Esophagus muscularis mucosa (tissue), 4 donors: ENCODE measurements at regions not wholly inside any gene's neighbourhood (a gene's known extent, or its start where the extent isn't known, plus 50 kb on each side); places are given as distances from the start of the nearest gene placed in this dataset.

Source experiments
- DNase-seq: peaks from one replicate; pipeline ENCODE4 v3.0.0-alpha.2; 2017; ENCODE audit errors: extremely low spot score
- H3K27ac ChIP-seq, 4 donors: fragments of 200-600 bp; sonication (generic); replicated peaks in 1 of 4; 1 replicate in 3 of 4; 2 replicates in 1 of 4; pipeline ENCODE4 v1.5.1; 2016 to 2019; ENCODE audit warnings: mild to moderate bottlenecking in 1 of 4
- H3K27me3 ChIP-seq, 4 donors: fragments of 200-600 bp; sonication (generic); one replicate each; pipeline versions ENCODE4 v1.5.1 to v1.6.0; 2016 to 2019
- H3K36me3 ChIP-seq, 4 donors: fragments of 200-600 bp; sonication (generic); one replicate each; pipeline ENCODE4 v1.5.1; 2016 to 2019
- H3K4me1 ChIP-seq, 4 donors: fragments of 200-600 bp; sonication (generic); one replicate each; pipeline ENCODE4 v1.5.1; 2016 to 2019
- H3K4me3 ChIP-seq, 4 donors: fragments of 200-600 bp; sonication (generic); 1 replicate in 2 of 4; 2 replicates in 2 of 4; pipeline ENCODE4 v1.5.1; 2016 to 2019; ENCODE audit warnings: mild to moderate bottlenecking in 4 of 4, moderate library complexity in 1 of 4
- H3K9me3 ChIP-seq, 4 donors: fragments of 200-600 bp; sonication (generic); 1 replicate in 3 of 4; 2 replicates in 1 of 4; pipeline ENCODE4 v1.5.1; 2016 to 2019
- EP300 ChIP-seq: sonication (generic); formaldehyde crosslinking; IDR thresholded peaks from one replicate; pipeline ENCODE4 v1.6.1; 2017; ENCODE audit warnings: antibody characterized with exemption
- POLR2A ChIP-seq: fragments of 450-650 bp; IDR thresholded peaks from one replicate; pipeline ENCODE4 v1.6.1; 2017; ENCODE audit warnings: antibody characterized with exemption, moderate library complexity, mild to moderate bottlenecking, low read depth
- POLR2AphosphoS5 ChIP-seq, 2 donors: sonication (generic); formaldehyde crosslinking; IDR thresholded peaks; one replicate each; pipeline ENCODE4 v1.6.1; 2017; ENCODE audit warnings: antibody characterized with exemption in 2 of 2
- WGBS: methylation state at CpG from one replicate; pipeline ENCODE4 v1.1.5; 2018; 5-methylcytosine and 5-hydroxymethylcytosine counted together
- intact Hi-C: fragments of 100-400 bp; cut with DNase I; formaldehyde crosslinking; loops from one replicate; pipeline ENCODE4 v1.15.1; 2023
- TF ChIP-seq, protein P1 (sequence below), 3 experiments: fragments of 200-600 bp in 2 of 3; fragments of 450-650 bp in 1 of 3; sonication (generic) in 2 of 3; IDR thresholded peaks; one replicate each; pipeline ENCODE4 v1.5.1; 2017 to 2019; ENCODE audit warnings: antibody characterized with exemption in 3 of 3, mild to moderate bottlenecking in 2 of 3, moderate library complexity in 1 of 3

DNA sequence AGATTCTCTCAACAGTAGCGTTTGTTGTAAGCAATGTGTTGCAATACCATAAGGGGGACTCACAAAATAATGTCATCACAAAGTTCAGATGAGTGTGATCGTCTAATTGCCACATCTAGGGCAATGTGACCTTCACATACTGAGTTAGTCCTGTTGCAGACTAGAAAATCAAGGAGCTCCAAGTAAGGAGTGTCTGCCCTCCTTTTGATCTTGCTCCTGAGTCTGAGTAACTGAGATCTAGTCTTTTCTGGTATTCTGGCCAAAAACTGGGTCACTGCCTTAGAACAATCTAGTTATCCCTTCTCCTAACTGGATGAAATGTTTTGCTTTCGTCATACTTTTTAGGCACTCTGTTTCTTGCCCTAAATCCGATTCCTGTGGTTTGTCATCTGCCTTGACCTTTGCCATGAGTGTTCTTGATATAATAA is 712.1 kb downstream of the CDH11 start:
- TF ChIP-seq EP300 (no peak), POLR2AphosphoS5 (IDR thresholded peaks at IDR 0.05) (no peak), POLR2A (no peak)
- TF ChIP-seq, protein P1, sequence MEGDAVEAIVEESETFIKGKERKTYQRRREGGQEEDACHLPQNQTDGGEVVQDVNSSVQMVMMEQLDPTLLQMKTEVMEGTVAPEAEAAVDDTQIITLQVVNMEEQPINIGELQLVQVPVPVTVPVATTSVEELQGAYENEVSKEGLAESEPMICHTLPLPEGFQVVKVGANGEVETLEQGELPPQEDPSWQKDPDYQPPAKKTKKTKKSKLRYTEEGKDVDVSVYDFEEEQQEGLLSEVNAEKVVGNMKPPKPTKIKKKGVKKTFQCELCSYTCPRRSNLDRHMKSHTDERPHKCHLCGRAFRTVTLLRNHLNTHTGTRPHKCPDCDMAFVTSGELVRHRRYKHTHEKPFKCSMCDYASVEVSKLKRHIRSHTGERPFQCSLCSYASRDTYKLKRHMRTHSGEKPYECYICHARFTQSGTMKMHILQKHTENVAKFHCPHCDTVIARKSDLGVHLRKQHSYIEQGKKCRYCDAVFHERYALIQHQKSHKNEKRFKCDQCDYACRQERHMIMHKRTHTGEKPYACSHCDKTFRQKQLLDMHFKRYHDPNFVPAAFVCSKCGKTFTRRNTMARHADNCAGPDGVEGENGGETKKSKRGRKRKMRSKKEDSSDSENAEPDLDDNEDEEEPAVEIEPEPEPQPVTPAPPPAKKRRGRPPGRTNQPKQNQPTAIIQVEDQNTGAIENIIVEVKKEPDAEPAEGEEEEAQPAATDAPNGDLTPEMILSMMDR (IDR thresholded peaks at IDR 0.05), result no peak
- Histone ChIP-seq H3K36me3 (no peaks in the 10 kb centered on the region), H3K4me1 (peaks cover 0 to 11% (median 5%) of the 10 kb centered on the region in 4 donors), H3K4me3 (no peak overlapping the region), H3K27me3 (no peaks in the 10 kb centered on the region), H3K9me3 (no peaks in the 10 kb centered on the region), H3K27ac (no peak overlapping the region)
- intact Hi-C loops, result no loop called here
- no peak for DNase-seq
- 81% methylated on average over 4 of the region's 4 CpGs for WGBS

DNA sequence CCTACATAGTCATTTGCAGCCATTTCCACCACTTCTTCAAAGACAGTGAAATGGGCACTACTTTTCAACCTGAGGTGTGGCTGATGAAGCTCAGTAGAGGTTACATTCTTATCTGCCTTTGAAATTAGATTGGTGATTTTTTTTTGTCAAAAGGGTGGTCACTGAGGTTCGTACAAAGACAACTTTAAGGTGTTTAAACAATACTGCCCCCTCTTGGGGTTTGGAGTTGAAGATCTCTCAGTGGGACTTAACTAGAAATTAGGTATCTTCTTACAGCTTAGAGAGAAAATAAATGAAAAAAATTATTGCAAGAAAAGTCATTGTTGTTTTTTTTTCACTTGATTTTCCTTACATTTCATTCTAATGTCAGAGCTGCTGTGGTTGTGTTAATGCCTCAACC is 713.2 kb downstream of the CDH11 start:
- intact Hi-C loops, result no loop called here
- 73% methylated on average over 1 of the region's 1 CpG for WGBS
- Histone ChIP-seq H3K27me3 (no peaks in the 10 kb centered on the region), H3K36me3 (no peaks in the 10 kb centered on the region), H3K27ac (no peak overlapping the region), H3K9me3 (no peaks in the 10 kb centered on the region), H3K4me1 (peaks cover 0 to 11% (median 3%) of the 10 kb centered on the region in 4 donors), H3K4me3 (no peak overlapping the region)
- no peak for DNase-seq
- TF ChIP-seq POLR2A (no peak), POLR2AphosphoS5 (IDR thresholded peaks at IDR 0.05) (no peak), EP300 (no peak)
- TF ChIP-seq, protein P1 (IDR thresholded peaks at IDR 0.05), result no peak

DNA sequence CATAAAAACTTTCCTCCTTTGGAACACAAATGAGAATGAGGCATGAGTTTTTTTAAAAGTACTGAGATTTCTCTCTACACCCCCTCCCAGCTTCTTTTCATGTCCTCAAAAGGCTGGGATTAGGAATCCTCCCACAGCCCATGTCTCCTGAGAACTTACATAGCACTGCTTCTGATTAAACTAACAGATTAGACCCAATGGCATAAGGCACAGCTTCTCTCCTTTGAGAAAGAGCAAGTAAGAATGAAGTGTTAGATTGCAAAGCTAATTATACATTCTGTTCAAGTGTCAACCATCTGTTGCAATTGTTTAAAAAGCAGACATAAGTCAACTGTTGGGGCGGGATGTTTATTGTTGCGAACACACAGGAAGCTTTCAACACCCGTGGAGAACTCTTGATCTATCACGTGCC is 715.1 kb downstream of the CDH11 start:
- no peaks in the 10 kb centered on the region for H3K9me3 ChIP-seq
- no peak overlapping the region for H3K4me3 ChIP-seq
- TF ChIP-seq EP300 (no peak), POLR2AphosphoS5 (IDR thresholded peaks at IDR 0.05) (no peak), POLR2A (no peak)
- TF ChIP-seq, protein P1 (IDR thresholded peaks at IDR 0.05), result no peak
- 46% methylated on average over 4 of the region's 4 CpGs for WGBS
- DNase-seq, result no peak
- no peaks in the 10 kb centered on the region for H3K36me3 ChIP-seq
- peaks cover 0 to 11% (median 3%) of the 10 kb centered on the region in 4 donors for H3K4me1 ChIP-seq
- intact Hi-C loops, result no loop called here
- no peak overlapping the region for H3K27ac ChIP-seq
- H3K27me3 ChIP-seq, result no peaks in the 10 kb centered on the region

DNA sequence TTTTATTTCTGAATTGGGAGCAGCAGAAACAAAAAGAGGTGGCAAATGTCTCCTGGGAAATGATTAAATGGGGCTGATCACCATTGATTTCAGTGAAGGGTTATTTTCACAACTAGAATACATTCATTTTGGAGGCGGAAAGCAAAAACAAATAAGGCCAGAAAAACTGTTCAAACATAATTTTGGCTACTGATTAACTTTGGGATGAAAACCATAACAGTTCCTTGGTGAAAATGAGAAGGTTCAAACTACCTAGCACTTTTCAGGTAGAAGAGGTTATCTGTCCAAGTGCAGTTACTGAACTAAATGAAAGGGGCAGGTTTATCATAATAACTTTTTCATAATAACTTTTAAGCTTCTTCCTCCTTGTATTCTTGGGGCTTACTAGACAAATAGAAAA is 718.5 kb downstream of the CDH11 start:
- Histone ChIP-seq H3K4me3 (no peak overlapping the region), H3K27ac (no peak overlapping the region), H3K27me3 (no peaks in the 10 kb centered on the region), H3K9me3 (no peaks in the 10 kb centered on the region), H3K4me1 (no peaks in the 10 kb centered on the region), H3K36me3 (no peaks in the 10 kb centered on the region)
- intact Hi-C loops, result no loop called here
- WGBS, result 97% methylated on average over 1 of the region's 1 CpG
- no peak for DNase-seq
- no peak for TF ChIP-seq POLR2AphosphoS5 (IDR thresholded peaks at IDR 0.05)
- TF ChIP-seq POLR2A, result no peak
- TF ChIP-seq EP300, result no peak

GRCh38 chr16:64398793-64399192 is 723.1 kb downstream of the CDH11 start:
- Histone ChIP-seq H3K4me3 (no peak overlapping the region), H3K27ac (no peak overlapping the region), H3K27me3 (no peaks in the 10 kb centered on the region), H3K9me3 (no peaks in the 10 kb centered on the region), H3K4me1 (no peaks in the 10 kb centered on the region), H3K36me3 (no peaks in the 10 kb centered on the region)
- no peak for DNase-seq
- intact Hi-C loops, result no loop called here
- TF ChIP-seq EP300 (no peak), POLR2AphosphoS5 (IDR thresholded peaks at IDR 0.05) (no peak), POLR2A (no peak)
- TF ChIP-seq, protein P1 (IDR thresholded peaks at IDR 0.05), result no peak
- 80% methylated on average over 5 of the region's 5 CpGs for WGBS
